GM21529 (cell line): ENCODE measurements at regions not wholly inside any gene's neighbourhood (a gene's known extent, or its start where the extent isn't known, plus 50 kb on each side); places are given as distances from the start of the nearest gene placed in this dataset.

Experiments used
- ATAC-seq: cut with Tn5 transposase; IDR thresholded peaks from one replicate; pipeline ENCODE4 v1.9.1; 2021; ENCODE audit not compliant: unreplicated experiment

GRCh38 chr9:116095403-116095802, 58.2 kb upstream of the PAPPA start:
- no peak for ATAC-seq

GRCh38 chr9:116096046-116096445, 57.5 kb upstream of the PAPPA start:
- ATAC-seq, result no peak

- no peak for ATAC-seq
These were observed 56.7 kb upstream of the PAPPA start for GRCh38 chr9:116096853-116097252.

DNA sequence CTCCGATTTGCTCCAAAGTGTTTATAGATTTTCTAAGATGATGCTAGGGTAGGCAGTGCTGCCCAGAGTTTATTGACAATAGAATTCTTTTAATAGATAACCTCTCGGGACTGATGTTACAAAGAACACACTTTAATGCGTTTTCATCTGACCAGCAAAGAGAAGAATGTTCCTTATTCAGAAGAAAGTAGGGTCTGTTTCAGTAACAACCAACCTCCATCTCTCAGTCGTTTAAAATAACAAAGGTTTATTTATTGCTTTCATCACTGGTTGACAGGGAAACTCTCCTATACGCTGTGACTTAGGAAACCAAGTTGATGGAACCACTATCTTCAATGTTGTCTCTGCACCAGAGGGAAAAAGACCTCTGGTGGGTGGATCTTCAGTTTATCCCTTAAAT, 55.1 kb upstream of the PAPPA start:
- no peak for ATAC-seq

- no peak for ATAC-seq
These were observed 53.8 kb upstream of the PAPPA start for GRCh38 chr9:116099821-116100220.

DNA sequence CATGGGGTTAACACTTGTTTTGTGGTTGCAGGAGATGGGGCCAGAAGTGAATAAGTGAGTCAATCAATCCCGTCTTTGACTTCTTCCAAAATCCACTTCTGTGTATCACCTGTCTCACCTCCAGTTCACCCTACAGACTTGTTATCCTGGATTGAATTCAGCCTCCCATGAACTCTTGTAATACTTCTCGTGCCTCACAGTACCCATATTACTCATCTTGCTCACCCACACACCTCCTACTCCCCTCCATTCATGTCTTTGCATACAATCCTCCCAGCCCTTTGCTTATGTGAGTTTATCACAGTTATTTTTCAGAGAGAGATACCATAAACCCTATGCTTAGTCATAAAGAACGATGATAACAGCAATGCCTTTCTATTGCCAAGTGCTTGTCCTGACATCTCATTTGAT, 52.9 kb upstream of the PAPPA start:
- ATAC-seq, result no peak

DNA sequence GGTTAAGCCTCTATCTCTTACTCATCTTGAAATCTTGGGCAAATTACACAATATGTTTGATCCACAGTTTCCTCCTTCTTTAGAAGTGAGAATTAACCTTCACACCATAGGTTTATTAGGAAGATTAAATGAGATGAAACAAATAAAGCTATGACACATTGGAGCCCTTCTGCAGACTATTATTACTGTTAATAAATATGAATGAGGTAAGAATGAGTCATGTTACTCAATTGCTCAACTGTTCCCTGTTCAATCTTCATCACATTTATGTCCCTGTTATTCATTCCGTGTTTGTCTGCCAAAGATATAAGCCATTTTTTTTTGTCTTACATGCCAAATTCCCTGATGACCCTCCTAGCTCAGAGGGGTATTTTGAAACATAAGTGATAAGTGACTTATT, 52.1 kb upstream of the PAPPA start:
- ATAC-seq, result no peak

DNA sequence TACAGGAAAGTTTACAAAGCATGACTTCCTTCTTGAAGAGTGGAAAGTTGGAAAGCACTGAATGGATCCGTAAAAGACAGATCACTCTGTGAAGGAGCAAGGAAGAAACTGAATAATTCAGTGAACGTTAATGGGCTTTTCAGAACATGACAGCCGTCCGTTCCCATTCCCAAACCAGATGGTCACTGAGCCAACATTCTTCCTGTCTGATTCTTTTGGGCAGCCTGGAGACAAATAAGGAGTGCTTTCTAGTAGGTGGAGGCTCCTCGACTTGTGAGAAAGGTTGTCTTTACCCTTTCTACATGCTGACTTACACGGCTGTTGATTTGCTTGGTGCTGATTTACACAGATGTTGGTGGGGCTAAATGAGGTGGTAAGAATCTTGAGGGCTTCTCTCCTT, 51.0 kb upstream of the PAPPA start:
- no peak for ATAC-seq
